ENCODE measurements at regions not wholly inside any gene's neighbourhood (a gene's known extent, or its start where the extent isn't known, plus 50 kb on each side); places are given as distances from the start of the nearest gene placed in this dataset.
"Not testable (repeated sequence)": the region's sequence is repeated elsewhere in the genome, so short reads cannot be mapped to it uniquely, and the experiment has no call there.

DNA sequence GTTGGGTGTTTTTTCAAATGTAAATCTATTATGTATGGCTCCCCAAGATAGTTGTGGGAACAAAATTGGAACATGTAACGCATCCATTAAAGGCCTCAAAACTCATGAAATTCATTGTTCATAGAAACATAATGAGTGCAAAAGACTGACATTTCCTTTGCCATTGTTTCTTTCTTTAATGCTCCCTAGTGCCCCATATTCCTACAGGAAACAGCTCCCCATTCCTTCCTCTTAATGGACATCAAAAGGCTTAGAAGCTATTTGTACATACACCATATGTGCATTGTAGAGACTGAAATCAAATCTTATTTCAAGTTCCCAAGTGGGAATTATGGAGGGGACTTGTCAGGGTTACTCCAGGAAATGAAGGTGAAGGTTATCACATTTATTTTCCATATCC is 139.1 kb downstream of the AHR start:
- DNase-seq (ENCODE audit: low read depth), result no peak
- TF ChIP-seq MYC (IDR thresholded peaks at IDR 0.05; ENCODE audit: low read depth, low read length) (no peak), CTCF (IDR thresholded peaks at IDR 0.05; ENCODE audit: low read depth, low read length) (no peak), POLR2A (IDR thresholded peaks at IDR 0.05; ENCODE audit: extremely low read depth, insufficient read length) (no peak)
- TF ChIP-seq, protein P1, sequence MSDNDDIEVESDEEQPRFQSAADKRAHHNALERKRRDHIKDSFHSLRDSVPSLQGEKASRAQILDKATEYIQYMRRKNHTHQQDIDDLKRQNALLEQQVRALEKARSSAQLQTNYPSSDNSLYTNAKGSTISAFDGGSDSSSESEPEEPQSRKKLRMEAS (IDR thresholded peaks at IDR 0.05; ENCODE audit: low read depth, low read length), result no peak
- no peak overlapping the region for H3K4me3 ChIP-seq (ENCODE audit: low read depth, low read length)

DNA sequence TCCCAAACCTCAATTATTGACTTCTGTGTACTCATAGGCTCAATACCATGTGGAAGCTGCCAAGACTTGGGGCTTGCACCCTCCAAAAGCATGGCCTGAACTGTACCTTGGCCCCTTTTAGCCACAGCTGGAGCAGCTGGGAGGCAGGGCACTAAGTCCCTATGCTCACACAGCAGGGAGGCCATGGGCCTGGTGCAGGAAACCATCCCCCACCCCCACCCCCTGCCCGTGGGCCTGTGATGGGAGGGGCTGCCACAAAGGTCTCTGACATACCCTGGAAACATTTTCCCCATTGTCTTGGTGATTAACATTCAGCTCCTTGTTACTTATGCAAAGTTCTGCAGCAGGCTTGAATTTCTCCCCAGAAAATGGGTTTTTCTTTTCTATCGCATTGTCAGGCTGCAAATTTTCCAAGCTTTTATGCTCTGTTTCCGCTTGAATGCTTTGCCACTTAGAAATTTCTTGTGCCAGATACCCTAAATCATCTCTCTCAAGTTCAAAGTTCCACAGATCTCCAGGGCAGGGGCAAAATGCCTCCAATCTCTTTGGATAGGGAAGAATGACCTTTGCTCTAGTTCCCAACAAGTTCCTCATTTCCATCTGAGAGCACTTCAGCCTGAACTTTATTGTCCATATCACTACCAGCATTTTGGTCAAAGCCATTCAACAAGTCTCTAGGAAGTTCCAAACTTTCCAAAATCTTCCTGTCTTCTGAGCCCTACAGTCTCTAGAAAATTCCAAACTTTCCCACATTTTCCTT is 141.8 kb downstream of the AHR start:
- not testable (repeated sequence) for H3K4me3 ChIP-seq (ENCODE audit: low read depth, low read length); DNase-seq (ENCODE audit: low read depth)

- TF ChIP-seq CTCF (IDR thresholded peaks at IDR 0.05; ENCODE audit: low read depth, low read length), result no peak
- TF ChIP-seq, protein P1 (IDR thresholded peaks at IDR 0.05; ENCODE audit: low read depth, low read length), result no peak
- TF ChIP-seq MYC (IDR thresholded peaks at IDR 0.05; ENCODE audit: low read depth, low read length), result no peak
- no peak for TF ChIP-seq POLR2A (IDR thresholded peaks at IDR 0.05; ENCODE audit: extremely low read depth, insufficient read length)
- no peak for DNase-seq (ENCODE audit: low read depth)
- H3K4me3 ChIP-seq (ENCODE audit: low read depth, low read length), result no peak overlapping the region
Measured at GRCh38 chr7:17440831-17441230, 142.4 kb downstream of the AHR start.

GRCh38 chr7:17441557-17441956 is 143.1 kb downstream of the AHR start:
- H3K4me3 ChIP-seq (ENCODE audit: low read depth, low read length), result no peak overlapping the region
- no peak for DNase-seq (ENCODE audit: low read depth)
- TF ChIP-seq POLR2A (IDR thresholded peaks at IDR 0.05; ENCODE audit: extremely low read depth, insufficient read length), result no peak
- TF ChIP-seq, protein P1 (IDR thresholded peaks at IDR 0.05; ENCODE audit: low read depth, low read length), result no peak
- no peak for TF ChIP-seq CTCF (IDR thresholded peaks at IDR 0.05; ENCODE audit: low read depth, low read length)
- no peak for TF ChIP-seq MYC (IDR thresholded peaks at IDR 0.05; ENCODE audit: low read depth, low read length)

DNA sequence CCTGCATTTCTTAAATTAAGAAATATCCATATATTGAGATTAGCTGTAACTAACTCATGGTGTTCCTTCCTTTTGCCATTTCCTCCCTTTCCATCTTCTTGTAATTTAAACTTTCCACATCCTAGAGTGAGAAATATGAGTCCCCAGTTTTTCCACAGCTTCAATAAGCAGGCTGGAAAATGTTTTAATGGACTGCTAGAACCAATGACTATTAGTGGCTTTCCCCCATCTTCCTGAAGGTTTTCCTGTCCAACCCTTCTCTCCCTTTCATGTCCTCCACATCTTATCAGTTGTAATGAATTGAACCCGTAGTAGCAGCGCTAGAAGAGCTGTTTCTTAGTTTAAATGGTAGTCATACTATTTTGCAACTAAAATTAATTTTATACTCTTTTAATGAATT is 145.7 kb downstream of the AHR start:
- TF ChIP-seq, protein P1 (IDR thresholded peaks at IDR 0.05; ENCODE audit: low read depth, low read length), result no peak
- no peak for TF ChIP-seq POLR2A (IDR thresholded peaks at IDR 0.05; ENCODE audit: extremely low read depth, insufficient read length)
- no peak for TF ChIP-seq CTCF (IDR thresholded peaks at IDR 0.05; ENCODE audit: low read depth, low read length)
- no peak for TF ChIP-seq MYC (IDR thresholded peaks at IDR 0.05; ENCODE audit: low read depth, low read length)
- DNase-seq (ENCODE audit: low read depth), result no peak
- no peak overlapping the region for H3K4me3 ChIP-seq (ENCODE audit: low read depth, low read length)

- DNase-seq (ENCODE audit: low read depth), result no peak
- no peak for TF ChIP-seq POLR2A (IDR thresholded peaks at IDR 0.05; ENCODE audit: extremely low read depth, insufficient read length)
- H3K4me3 ChIP-seq (ENCODE audit: low read depth, low read length), result no peak overlapping the region
Measured at GRCh38 chr7:17444673-17445072, 146.2 kb downstream of the AHR start.

GRCh38 chr7:17446340-17446739 is 147.9 kb downstream of the AHR start:
- no peak for DNase-seq (ENCODE audit: low read depth)
- TF ChIP-seq POLR2A (IDR thresholded peaks at IDR 0.05; ENCODE audit: extremely low read depth, insufficient read length) (no peak), CTCF (IDR thresholded peaks at IDR 0.05; ENCODE audit: low read depth, low read length) (no peak), MYC (IDR thresholded peaks at IDR 0.05; ENCODE audit: low read depth, low read length) (no peak)
- TF ChIP-seq, protein P1 (IDR thresholded peaks at IDR 0.05; ENCODE audit: low read depth, low read length), result no peak
- no peak overlapping the region for H3K4me3 ChIP-seq (ENCODE audit: low read depth, low read length)

Measured in NB4 (cell line).